ENCODE measurements at regions not wholly inside any gene's neighbourhood (a gene's known extent, or its start where the extent isn't known, plus 50 kb on each side); places are given as distances from the start of the nearest gene placed in this dataset.

GRCh38 chr2:22375096-22375495 is 1009.9 kb upstream of the KLHL29 start:
- no peak for TF ChIP-seq POLR2AphosphoS5 (IDR thresholded peaks at IDR 0.05; ENCODE audit: low read depth, low read length)
- TF ChIP-seq TAF1 (IDR thresholded peaks at IDR 0.05; ENCODE audit: borderline replicate concordance, insufficient read depth, low read length), result no peak
- TF ChIP-seq REST (IDR thresholded peaks at IDR 0.05; ENCODE audit: insufficient read depth in 1 of 2, low read depth in 2 of 2, low read length in 2 of 2), result no peak
- no peak for TF ChIP-seq SIN3A (IDR thresholded peaks at IDR 0.05; ENCODE audit: borderline replicate concordance, insufficient read depth, low read length)
- no peak for TF ChIP-seq FOXP2 (optimal IDR thresholded peaks at IDR 0.05; ENCODE audit: borderline replicate concordance, extremely low read depth, extremely low read length, insufficient read depth)

DNA sequence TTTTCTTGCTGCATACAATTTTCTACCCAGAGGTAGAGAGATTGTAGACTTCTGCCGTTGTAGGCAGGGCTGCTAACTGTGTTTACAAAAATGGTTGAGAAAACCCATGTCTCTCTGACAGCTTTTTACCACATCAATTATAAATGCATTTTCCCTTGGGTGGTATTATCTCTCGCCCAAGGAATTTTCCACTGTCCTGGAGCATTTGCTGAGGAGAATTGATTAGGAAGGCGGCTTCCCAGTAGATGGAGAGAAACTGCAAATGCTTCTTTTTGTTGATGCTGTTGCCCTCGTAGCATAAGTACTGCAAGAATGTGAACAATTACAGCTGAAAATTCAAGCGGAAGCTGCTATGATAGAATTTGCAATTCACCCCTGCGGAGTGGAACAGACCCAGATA is 1007.7 kb upstream of the KLHL29 start:
- TF ChIP-seq TAF1 (IDR thresholded peaks at IDR 0.05; ENCODE audit: borderline replicate concordance, insufficient read depth, low read length) (no peak), FOXP2 (optimal IDR thresholded peaks at IDR 0.05; ENCODE audit: borderline replicate concordance, extremely low read depth, extremely low read length, insufficient read depth) (no peak), POLR2AphosphoS5 (IDR thresholded peaks at IDR 0.05; ENCODE audit: low read depth, low read length) (no peak), SIN3A (IDR thresholded peaks at IDR 0.05; ENCODE audit: borderline replicate concordance, insufficient read depth, low read length) (no peak), REST (IDR thresholded peaks at IDR 0.05; ENCODE audit: insufficient read depth in 1 of 2, low read depth in 2 of 2, low read length in 2 of 2) (no peak)

DNA sequence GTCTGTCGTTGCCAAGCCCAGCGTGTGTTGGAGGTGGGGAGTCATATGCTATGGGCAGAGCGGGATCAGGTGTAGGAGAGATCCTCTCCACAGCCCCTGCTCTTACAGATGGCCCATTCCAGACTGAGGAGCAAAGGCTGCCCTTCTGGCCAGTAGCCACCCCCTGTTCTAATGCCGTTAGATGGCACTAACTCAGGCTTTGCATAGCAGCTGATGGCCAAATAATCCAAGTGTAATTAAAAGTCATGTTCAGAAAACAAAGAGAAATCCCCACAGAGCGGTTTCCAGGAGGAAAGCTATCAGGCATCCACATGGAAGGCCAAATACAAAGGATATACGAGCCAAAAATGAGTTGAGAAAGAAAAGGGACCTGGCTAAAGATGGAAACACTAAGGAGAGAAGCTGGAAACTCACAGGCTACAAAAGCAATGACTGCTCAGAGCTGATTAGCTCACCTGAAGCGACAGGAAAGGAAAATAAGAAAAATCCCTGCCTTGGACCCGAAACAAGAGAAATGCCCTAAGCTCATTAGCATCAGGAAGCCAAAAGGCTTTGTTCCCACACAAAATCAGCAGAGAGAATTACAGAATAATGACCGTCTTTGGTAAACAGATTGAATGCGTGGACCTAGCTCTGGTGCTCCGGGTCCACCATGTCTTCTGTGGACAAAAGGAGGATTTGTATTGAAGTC is 1002.4 kb upstream of the KLHL29 start:
- no peak for TF ChIP-seq FOXP2 (optimal IDR thresholded peaks at IDR 0.05; ENCODE audit: borderline replicate concordance, extremely low read depth, extremely low read length, insufficient read depth)
- TF ChIP-seq REST (IDR thresholded peaks at IDR 0.05; ENCODE audit: insufficient read depth in 1 of 2, low read depth in 2 of 2, low read length in 2 of 2), result no peak

- TF ChIP-seq FOXP2 (optimal IDR thresholded peaks at IDR 0.05; ENCODE audit: borderline replicate concordance, extremely low read depth, extremely low read length, insufficient read depth) (no peak), REST (IDR thresholded peaks at IDR 0.05; ENCODE audit: insufficient read depth in 1 of 2, low read depth in 2 of 2, low read length in 2 of 2) (no peak), TAF1 (IDR thresholded peaks at IDR 0.05; ENCODE audit: borderline replicate concordance, insufficient read depth, low read length) (no peak), POLR2AphosphoS5 (IDR thresholded peaks at IDR 0.05; ENCODE audit: low read depth, low read length) (no peak), SIN3A (IDR thresholded peaks at IDR 0.05; ENCODE audit: borderline replicate concordance, insufficient read depth, low read length) (no peak)
These were observed 987.1 kb upstream of the KLHL29 start for GRCh38 chr2:22397847-22398246.

GRCh38 chr2:22403748-22404147 is 981.2 kb upstream of the KLHL29 start:
- TF ChIP-seq POLR2AphosphoS5 (IDR thresholded peaks at IDR 0.05; ENCODE audit: low read depth, low read length) (no peak), REST (IDR thresholded peaks at IDR 0.05; ENCODE audit: insufficient read depth in 1 of 2, low read depth in 2 of 2, low read length in 2 of 2) (no peak), TAF1 (IDR thresholded peaks at IDR 0.05; ENCODE audit: borderline replicate concordance, insufficient read depth, low read length) (no peak), SIN3A (IDR thresholded peaks at IDR 0.05; ENCODE audit: borderline replicate concordance, insufficient read depth, low read length) (no peak), FOXP2 (optimal IDR thresholded peaks at IDR 0.05; ENCODE audit: borderline replicate concordance, extremely low read depth, extremely low read length, insufficient read depth) (no peak)

Data from PFSK-1 (cell line).